Jurkat, Clone E6-1 (cell line): ENCODE measurements at regions not wholly inside any gene's neighbourhood (a gene's known extent, or its start where the extent isn't known, plus 50 kb on each side); places are given as distances from the start of the nearest gene placed in this dataset.

Source experiments
- DNase-seq: peaks from one replicate; pipeline ENCODE4 v3.0.0-alpha.2; 2011; ENCODE audit warnings: low read depth, low spot score
- H3K4me3 ChIP-seq: 2 replicates; pipeline ENCODE4 v1.5.1; 2011; ENCODE audit warnings: mild to moderate bottlenecking, low read length, control low read depth, moderate library complexity

DNA sequence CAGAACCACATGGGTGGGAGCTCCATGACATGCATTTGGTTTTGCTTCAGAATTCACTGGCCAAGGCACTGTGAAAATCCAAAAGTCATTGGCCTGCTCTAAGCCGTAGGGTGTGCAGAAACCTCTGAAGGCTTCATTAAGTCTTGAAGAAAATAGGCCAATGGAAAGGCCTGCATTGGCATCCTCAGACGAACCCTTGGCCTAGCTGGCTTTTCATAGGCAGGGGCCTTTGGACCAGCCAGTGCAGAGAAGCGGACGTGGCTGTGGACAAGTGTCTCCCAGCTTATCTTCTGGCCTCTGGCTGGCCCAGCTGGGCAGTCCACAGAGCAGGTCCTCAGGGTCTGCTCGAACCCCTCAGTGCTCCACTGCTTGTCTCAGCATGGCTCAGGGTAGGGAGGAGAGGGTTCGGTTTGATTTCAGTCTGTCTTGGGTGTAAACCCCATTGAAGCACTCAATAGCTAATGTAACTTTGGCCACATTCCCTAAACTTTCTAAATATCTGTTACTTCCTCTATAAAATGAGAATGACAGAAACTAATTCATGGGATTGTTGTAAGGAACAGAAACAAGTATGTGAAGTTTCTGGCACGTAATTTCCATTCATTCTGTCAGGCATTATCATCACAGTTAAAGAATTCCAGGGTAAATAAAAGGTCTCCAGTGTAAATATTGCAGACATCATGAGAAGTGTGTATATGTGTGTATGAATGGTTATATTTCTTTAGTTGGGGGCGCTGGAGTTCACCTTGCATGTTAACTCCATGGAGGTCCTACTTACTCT lies 125.5 kb downstream of the TFCP2L1 start:
- no peak overlapping the region for H3K4me3 ChIP-seq
- no peak for DNase-seq

DNA sequence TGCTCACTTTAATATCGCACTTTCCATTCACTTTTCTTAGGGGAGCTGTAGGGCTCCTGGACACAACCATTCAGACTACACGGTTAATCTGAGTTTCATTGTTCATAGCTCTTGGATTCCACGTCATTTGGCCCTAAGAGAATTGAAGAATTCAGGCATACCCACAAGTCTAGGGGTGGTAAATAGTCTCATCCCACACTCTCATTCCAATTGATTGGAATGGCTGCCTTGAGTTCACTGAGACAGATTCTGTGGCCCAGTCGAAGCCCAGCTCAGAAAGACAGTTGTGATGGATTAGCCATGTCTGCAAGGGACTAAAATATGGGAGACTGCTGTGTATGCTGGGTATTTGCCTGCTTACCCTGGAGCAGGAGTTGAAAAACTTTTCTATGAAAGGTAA lies 124.6 kb downstream of the TFCP2L1 start:
- no peak for DNase-seq
- no peak overlapping the region for H3K4me3 ChIP-seq

DNA sequence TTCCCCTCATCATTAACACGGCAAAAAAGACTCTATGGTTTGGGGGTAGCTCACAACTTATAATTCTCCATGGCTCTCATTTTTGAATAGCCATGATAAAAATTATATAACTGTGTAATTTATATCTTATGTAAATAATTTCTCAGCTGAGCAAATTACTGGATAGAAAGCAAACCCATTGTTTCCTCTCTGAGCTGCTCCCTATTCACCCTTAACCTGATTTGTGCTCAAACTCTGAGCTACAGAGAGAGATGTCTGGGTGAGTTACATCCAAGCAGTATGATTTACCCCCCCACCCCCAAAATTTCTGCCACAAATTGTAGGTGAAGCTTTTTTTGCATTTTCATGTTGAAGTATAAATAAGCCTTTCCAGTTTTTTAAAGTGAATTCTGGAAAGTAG lies 123.7 kb downstream of the TFCP2L1 start:
- no peak for DNase-seq
- H3K4me3 ChIP-seq = no peak overlapping the region

DNA sequence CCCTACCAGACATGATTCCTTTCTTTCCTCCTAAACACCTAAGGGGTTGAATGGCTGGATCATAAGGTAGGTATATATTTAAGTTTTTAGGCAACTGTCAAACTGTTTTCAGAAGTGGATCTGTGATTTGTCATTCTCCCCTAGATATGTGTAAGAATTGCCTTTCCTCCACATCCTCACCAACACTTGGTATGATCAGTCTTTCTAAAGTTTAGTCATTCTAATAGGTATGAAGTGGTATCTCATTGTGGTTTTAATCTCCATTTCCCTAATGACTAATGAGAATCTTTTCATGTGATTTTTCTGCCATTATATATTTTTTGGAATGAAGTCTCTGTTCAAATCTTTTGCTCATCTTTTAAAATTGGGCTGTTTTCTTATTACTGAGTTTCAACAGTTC lies 122.1 kb downstream of the TFCP2L1 start:
- H3K4me3 ChIP-seq = no peak overlapping the region
- DNase-seq = no peak

DNA sequence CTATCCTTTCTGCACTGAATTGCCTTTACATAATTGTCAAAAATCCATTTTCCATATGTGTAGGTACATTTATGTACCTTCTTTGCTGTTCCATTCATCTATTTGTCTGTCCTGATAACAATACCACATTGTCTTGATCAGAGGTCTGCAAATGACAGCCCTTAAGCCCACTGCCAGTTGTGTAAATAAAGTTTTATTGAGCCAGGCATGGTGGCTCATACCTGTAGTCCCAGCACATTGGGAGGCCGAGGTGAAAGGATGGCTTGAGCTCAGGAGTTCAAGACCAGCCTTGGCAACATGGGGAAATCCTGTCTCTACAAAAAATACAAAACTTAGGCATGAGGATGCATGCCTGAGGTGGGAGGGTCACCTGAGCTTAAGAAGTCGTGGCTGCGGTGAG lies 121.0 kb downstream of the TFCP2L1 start:
- no peak for DNase-seq
- H3K4me3 ChIP-seq = no peak overlapping the region

DNA sequence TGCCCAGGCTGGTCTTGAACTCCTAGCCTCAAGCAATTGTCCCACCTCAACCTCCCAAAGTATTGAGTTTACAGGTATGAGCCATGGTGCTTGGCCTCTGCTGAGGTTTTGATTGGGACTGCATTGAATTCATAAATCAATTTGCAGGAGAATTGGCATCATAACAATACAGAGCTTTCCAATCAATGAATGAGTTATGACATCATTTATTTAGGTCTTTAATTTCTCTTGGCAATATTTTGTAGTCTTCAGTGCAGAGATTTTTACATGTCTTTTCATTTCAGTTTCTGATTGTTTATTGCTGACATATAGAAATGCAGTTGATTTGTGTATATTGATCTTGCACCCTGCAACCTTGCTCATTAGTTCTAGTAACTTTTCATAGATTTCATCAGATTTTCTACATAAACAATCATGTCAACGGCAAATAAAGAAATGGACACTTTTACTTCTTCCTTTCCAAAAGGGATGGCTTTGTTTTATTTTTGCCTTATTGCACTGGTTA lies 119.9 kb downstream of the TFCP2L1 start:
- DNase-seq = no peak
- H3K4me3 ChIP-seq = no peak overlapping the region
